ENCODE measurements at regions not wholly inside any gene's neighbourhood (a gene's known extent, or its start where the extent isn't known, plus 50 kb on each side); places are given as distances from the start of the nearest gene placed in this dataset.
A peak's percentile ranks its signal among the peaks of the same experiment; 100 is the strongest.

DNA sequence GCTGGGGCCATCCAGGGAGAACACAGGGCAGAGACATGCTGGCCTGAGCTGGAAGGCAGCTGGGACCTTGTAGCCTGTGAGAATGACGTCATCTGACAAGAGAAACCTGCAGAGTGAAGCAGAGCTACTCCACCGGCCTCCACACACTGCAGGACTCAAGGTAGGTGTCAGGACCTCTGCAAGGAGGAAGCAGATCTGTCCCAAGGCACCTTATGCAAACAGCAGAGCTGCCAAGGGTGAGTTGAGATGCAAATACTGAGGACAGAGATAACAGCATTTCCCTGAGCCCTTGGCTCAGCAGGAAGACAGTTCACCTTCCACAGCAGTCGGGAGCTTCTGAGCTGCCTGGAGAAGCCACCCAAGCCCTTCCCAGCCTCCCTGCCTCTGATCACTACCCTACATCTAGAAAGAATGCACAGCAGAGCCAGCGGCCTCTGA is 51.9 kb upstream of the IGSF9B start:
- no peak overlapping the region for H3K4me3 ChIP-seq
- DNase-seq (no peak), ATAC-seq (ENCODE audit: low FRiP score in 2 of 2) (no peak)
- H3K27ac ChIP-seq: no peak overlapping the region
- H3K27me3 ChIP-seq: no peaks in the 10 kb centered on the region
- H3K4me1 ChIP-seq: peaks cover 0 to 9% (median under 1%) of the 10 kb centered on the region in 4 donors
- no peaks in the 10 kb centered on the region for H3K36me3 ChIP-seq
- no peak for TF ChIP-seq POLR2AphosphoS5 (IDR thresholded peaks at IDR 0.05)
- no peak for TF ChIP-seq POLR2A (IDR thresholded peaks at IDR 0.05)
- no peak for TF ChIP-seq EP300 (IDR thresholded peaks at IDR 0.05)
- no peak for TF ChIP-seq CTCF (IDR thresholded peaks at IDR 0.05)
- H3K9me3 ChIP-seq: no peaks in the 10 kb centered on the region
- WGBS, 2 donors: 45 to 80% methylated on average over 1 to 4 of the region's 4 CpGs

DNA sequence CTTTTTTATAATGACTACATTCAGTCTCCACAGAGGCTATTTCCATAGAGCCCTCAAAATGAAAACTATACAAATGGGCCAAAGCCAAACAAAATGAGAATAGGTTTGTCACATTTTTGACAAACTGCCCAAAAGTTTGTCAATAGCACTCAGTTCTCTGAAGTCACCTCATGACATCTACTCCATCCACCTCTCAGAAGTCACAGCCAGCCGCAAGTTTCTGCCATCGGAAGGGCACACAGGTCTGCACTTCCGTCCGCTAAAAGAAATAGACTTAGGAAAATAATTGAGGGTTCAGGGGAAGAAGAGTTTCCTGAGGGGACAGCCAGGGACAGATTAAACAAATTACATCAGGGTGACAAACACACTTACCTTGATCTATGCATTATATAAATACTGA is 55.4 kb upstream of the JAM3 start:
- no peak for DNase-seq
- H3K27ac ChIP-seq: no peak overlapping the region
- H3K9me3 ChIP-seq: no peaks in the 10 kb centered on the region
- WGBS, 2 donors: 76 to 78% methylated on average over 4 of the region's 4 CpGs
- no peaks in the 10 kb centered on the region for H3K4me1 ChIP-seq
- no peaks in the 10 kb centered on the region for H3K27me3 ChIP-seq
- no peak overlapping the region for H3K4me3 ChIP-seq
- no peaks in the 10 kb centered on the region for H3K36me3 ChIP-seq
- ATAC-seq (ENCODE audit: low FRiP score in 2 of 2): no peak
- TF ChIP-seq POLR2AphosphoS5 (IDR thresholded peaks at IDR 0.05) (no peak), POLR2A (IDR thresholded peaks at IDR 0.05) (no peak), CTCF (IDR thresholded peaks at IDR 0.05) (no peak), EP300 (IDR thresholded peaks at IDR 0.05) (no peak)

- ATAC-seq (ENCODE audit: low FRiP score in 2 of 2) (peak in 1 of 2 donors; percentile 42), DNase-seq (no peak)
- Histone ChIP-seq H3K36me3 (no peaks in the 10 kb centered on the region), H3K4me3 (no peak overlapping the region), H3K27me3 (no peaks in the 10 kb centered on the region), H3K27ac (no peak overlapping the region), H3K9me3 (no peaks in the 10 kb centered on the region), H3K4me1 (no peaks in the 10 kb centered on the region)
- WGBS, 2 donors: 60 to 78% methylated on average over 5 of the region's 5 CpGs
- no peak for TF ChIP-seq POLR2A (IDR thresholded peaks at IDR 0.05)
- TF ChIP-seq CTCF (IDR thresholded peaks at IDR 0.05): no peak
- no peak for TF ChIP-seq EP300 (IDR thresholded peaks at IDR 0.05)
- no peak for TF ChIP-seq POLR2AphosphoS5 (IDR thresholded peaks at IDR 0.05)
Observed at GRCh38 chr11:134014511-134014910, 54.4 kb upstream of the JAM3 start.

DNA sequence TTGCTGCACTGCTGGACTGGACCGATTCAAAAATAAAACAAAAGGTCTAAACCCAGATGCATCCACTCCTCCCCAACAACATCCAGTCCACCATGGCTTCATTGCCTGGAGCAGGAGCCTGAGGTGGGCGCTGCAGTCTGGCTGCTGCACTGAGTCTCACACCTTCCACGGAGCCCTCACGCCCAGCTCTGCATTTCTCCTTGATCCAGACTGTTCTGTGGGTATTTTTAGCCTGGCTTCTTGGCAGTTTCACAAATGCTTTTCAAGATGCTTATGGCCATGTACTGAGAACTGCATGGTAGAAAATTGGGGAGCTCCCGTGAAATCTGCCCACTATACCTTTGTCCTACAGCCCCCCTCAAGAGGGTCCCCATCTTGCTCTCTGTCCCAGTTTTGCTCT is 53.3 kb upstream of the JAM3 start:
- Histone ChIP-seq H3K27ac (no peak overlapping the region), H3K36me3 (no peaks in the 10 kb centered on the region), H3K4me3 (no peak overlapping the region), H3K4me1 (no peaks in the 10 kb centered on the region), H3K9me3 (no peaks in the 10 kb centered on the region), H3K27me3 (no peaks in the 10 kb centered on the region)
- DNase-seq (no peak), ATAC-seq (ENCODE audit: low FRiP score in 2 of 2) (no peak)
- WGBS, 2 donors: 68 to 72% methylated on average over 5 of the region's 5 CpGs
- no peak for TF ChIP-seq EP300 (IDR thresholded peaks at IDR 0.05)
- TF ChIP-seq CTCF (IDR thresholded peaks at IDR 0.05): no peak
- no peak for TF ChIP-seq POLR2A (IDR thresholded peaks at IDR 0.05)
- TF ChIP-seq POLR2AphosphoS5 (IDR thresholded peaks at IDR 0.05): no peak

Measured in upper lobe of left lung (tissue), 6 donors.